AG08396 (cell line): ENCODE measurements at regions not wholly inside any gene's neighbourhood (a gene's known extent, or its start where the extent isn't known, plus 50 kb on each side); places are given as distances from the start of the nearest gene placed in this dataset.
"Not testable (repeated sequence)": the region's sequence is repeated elsewhere in the genome, so short reads cannot be mapped to it uniquely, and the experiment has no call there.

ENCODE experiments used
- DNase-seq: peaks from one replicate; pipeline ENCODE4 v3.0.0; 2012; ENCODE audit warnings: low spot score, mixed read lengths

- no peak for DNase-seq
These were observed 150.8 kb downstream of the RBMX2 start for GRCh38 chrX:130552444-130553073.

GRCh38 chrX:130555341-130555740, 153.6 kb downstream of the RBMX2 start:
- no peak for DNase-seq

DNA sequence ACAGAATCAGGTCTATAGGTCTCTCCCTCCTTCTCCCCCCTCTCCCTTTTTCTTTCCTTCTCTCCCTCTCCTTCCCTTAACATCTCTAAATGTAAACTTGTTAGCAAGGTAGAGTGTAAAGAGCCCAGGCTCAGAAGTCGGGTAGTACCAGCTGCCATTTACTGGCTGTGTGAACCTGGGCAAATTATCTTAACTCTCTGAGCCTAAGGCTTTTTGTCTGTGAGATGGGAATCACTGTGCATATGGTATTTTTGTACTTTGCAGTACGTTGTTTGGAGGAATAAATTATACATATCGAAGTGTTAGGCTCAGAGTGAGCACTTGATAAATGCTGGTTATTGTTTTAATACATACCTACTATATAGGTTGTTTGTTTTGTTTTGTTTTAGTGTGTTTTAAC, 154.0 kb downstream of the RBMX2 start:
- no peak for DNase-seq

DNA sequence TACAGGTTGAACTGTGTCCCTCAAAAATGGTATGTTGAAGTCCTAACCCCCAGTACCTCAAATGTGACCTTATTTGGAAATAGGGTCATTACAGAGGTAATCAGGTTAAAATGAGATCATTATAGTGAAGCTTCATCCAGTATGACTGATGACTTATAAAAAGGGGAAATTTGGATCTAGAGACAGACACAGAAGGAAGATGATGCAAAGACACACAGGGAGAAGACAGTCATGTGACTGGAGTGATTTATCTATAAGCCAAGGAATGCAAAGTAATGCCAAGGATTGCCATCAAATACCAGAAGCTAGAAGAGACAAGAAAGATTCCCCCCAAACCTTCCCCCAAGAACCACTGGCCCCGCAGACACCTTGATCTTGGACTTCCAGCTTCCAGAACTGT, 155.2 kb downstream of the RBMX2 start:
- no peak for DNase-seq

DNA sequence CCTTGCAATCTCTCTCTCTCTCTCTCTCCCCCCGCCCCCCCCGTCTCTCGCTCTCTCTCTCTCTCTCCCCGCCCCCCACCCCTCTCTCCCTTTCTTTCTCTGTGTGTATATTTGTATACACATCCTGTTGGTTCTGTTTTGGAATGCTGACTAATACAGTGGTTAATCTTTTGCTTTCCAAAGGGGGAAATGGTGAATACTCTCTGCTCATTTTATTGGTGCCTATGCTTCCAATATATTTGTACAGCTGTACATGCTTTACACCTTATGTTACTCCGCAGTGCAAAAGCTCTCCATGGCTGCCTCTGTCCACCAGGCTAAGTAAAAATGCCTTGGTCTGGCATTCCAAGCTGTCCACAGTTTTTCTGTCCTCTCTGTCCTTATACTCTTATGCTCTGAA, 158.8 kb downstream of the RBMX2 start:
- no peak for DNase-seq

DNA sequence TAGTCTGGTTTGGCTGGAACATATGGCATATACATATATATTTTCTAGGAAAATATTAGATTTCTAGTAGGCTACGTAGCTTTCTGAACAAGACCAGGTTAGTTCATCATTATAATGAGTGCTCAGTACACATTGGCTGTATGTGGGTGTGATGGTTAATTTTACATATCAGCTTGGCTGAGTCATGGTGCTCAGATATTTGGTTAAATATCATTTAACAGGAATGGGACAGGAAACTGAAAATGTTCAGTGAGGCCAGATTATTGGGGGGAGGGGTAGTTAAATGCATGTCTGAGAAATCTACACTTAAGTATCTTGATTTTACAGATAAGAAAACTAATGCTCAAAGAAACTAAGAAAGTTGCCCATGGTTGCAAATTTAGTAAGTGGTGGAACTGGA, 160.1 kb downstream of the RBMX2 start:
- DNase-seq, result no peak

GRCh38 chrX:130563476-130563875, 161.7 kb downstream of the RBMX2 start:
- no peak for DNase-seq

DNA sequence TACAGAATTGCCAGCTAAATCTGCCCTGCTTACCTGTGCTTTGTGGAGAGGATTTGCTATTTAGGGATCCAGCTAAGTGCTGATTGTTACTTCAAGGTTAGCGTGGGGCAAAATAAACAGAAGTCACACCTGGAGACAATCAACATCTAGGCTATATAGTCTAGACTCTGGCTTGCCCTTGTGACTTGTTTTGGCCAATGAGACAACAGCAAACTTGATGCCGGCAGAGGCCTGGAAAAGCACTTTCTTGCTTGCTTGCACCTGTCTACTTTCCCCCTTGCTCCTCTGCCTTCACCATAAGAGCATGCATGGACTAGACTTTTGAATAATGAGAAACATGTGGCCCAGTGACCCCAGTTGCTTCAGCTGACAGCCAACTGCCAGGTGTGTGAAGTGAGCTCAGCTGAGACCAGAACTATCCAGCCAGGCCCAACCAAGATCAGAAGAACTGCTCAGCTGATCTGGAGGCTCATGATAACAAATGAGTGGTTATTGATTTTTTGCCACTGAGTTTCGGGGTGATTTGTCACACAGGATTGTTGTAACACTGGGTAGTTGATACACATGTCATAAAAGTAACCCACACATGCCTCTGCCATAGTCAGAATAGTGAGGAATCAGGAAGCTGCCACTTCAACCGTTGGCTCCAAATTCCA, 164.4 kb downstream of the RBMX2 start:
- no peak for DNase-seq

DNA sequence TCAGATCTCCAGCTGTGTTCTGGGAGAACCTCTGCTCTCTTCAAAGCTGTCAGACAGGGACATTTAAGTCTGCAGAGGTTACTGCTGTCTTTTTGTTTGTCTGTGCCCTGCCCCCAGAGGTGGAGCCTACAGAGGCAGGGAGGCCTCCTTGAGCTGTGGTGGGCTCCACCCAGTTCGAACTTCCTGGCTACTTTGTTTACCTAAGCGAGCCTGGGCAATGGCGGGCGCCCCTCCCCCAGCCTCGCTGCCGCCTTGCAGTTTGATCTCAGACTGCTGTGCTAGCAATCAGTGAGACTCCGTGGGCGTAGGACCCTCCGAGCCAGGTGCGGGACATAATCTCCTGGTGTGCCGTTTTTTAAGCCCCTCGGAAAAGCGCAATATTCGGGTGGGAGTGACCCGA, 171.2 kb downstream of the RBMX2 start:
- not testable (repeated sequence) for DNase-seq
